ENCODE measurements at regions not wholly inside any gene's neighbourhood (a gene's known extent, or its start where the extent isn't known, plus 50 kb on each side); places are given as distances from the start of the nearest gene placed in this dataset.

DNA sequence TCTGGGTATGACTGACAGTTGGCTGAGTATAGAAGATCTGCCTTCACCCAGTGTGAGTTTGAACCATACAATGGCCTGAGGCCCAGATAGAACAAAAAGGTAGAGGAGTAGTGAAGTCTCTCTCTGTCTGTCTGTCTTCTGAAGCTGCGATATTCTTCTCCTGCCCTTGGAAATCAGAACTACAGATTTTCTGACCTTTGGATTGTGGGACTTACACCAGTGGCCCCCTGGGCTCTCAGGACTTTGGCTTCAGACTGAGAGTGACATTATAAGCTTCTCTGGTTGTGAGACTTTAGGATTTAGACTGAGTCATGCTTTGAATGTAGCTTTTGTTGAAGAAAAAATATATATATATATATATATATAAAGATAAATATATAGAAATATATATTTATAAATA, 1235.0 kb upstream of the ADGRL4 start:
- DNase-seq (ENCODE audit: low spot score): no peak
- ChIA-PET POLR2A (ENCODE audit: low non-redundant PET) (interaction anchor here (0.6 kb wide), 1 partner anchor 1213 kb away, joined by 3 read pairs; no protein-coding TSS in a partner anchor), CTCF (no interaction called here)
- Histone ChIP-seq H3K27ac (ENCODE audit: low read depth, low read length, poor library complexity, severe bottlenecking) (no peak overlapping the region), H3K4me1 (ENCODE audit: insufficient read depth, low read length, poor library complexity, severe bottlenecking) (no peaks in the 10 kb centered on the region), H3K9me3 (ENCODE audit: low read depth, low read length, poor library complexity, severe bottlenecking) (no peaks in the 10 kb centered on the region), H3K4me3 (ENCODE audit: low read depth, low read length, poor library complexity, severe bottlenecking) (no peak overlapping the region), H3K27me3 (replicated peaks; ENCODE audit: insufficient read depth, low read depth, low read length, poor library complexity) (no peaks in the 10 kb centered on the region), H3K36me3 (ENCODE audit: insufficient read depth, low read length, poor library complexity, severe bottlenecking) (no peaks in the 10 kb centered on the region)
- intact Hi-C loops (cut with micrococcal nuclease; ENCODE audit: unreplicated experiment): no loop called here
- TF ChIP-seq EZH2 (IDR thresholded peaks at IDR 0.05; ENCODE audit: borderline replicate concordance, low read depth, low read length, poor library complexity, severe bottlenecking): no peak
- TF ChIP-seq, protein P1, sequence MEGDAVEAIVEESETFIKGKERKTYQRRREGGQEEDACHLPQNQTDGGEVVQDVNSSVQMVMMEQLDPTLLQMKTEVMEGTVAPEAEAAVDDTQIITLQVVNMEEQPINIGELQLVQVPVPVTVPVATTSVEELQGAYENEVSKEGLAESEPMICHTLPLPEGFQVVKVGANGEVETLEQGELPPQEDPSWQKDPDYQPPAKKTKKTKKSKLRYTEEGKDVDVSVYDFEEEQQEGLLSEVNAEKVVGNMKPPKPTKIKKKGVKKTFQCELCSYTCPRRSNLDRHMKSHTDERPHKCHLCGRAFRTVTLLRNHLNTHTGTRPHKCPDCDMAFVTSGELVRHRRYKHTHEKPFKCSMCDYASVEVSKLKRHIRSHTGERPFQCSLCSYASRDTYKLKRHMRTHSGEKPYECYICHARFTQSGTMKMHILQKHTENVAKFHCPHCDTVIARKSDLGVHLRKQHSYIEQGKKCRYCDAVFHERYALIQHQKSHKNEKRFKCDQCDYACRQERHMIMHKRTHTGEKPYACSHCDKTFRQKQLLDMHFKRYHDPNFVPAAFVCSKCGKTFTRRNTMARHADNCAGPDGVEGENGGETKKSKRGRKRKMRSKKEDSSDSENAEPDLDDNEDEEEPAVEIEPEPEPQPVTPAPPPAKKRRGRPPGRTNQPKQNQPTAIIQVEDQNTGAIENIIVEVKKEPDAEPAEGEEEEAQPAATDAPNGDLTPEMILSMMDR (conservative IDR thresholded peaks at IDR 0.05; ENCODE audit: low read depth, low read length): no peak
- BruUV-seq (replicated peaks): no TSS peak

DNA sequence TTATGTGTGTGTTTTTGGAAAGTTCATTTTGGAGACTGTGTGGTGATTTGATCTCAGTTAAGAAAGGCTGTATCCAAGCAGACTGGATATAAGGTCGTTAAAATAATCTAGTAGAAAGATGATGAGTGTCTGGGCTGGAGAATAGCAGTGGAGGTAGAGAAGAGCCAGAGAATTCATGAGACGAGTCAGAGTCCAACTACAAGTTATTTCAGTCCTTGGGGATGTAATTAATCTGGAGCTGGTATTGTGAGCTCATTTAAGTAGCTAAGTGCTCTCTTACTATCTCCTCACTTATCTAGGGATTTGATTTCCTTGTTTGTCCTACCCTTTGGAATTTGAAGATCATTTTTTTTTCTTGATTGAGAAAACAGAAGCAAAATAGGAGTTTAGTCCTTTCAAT, 1219.0 kb upstream of the ADGRL4 start:
- H3K27ac ChIP-seq (ENCODE audit: low read depth, low read length, poor library complexity, severe bottlenecking): no peak overlapping the region
- H3K27me3 ChIP-seq (replicated peaks; ENCODE audit: insufficient read depth, low read depth, low read length, poor library complexity): no peaks in the 10 kb centered on the region
- no peaks in the 10 kb centered on the region for H3K4me1 ChIP-seq (ENCODE audit: insufficient read depth, low read length, poor library complexity, severe bottlenecking)
- intact Hi-C loops (cut with micrococcal nuclease; ENCODE audit: unreplicated experiment): no loop called here
- CTCF ChIA-PET: interaction anchor here (0.6 kb wide), 1 partner anchor 251 kb away, joined by 3 read pairs; no protein-coding TSS in a partner anchor
- H3K4me3 ChIP-seq (ENCODE audit: low read depth, low read length, poor library complexity, severe bottlenecking): no peak overlapping the region
- BruUV-seq (replicated peaks): no TSS peak
- TF ChIP-seq, protein P1 (conservative IDR thresholded peaks at IDR 0.05; ENCODE audit: low read depth, low read length): no peak
- no peak for TF ChIP-seq EZH2 (IDR thresholded peaks at IDR 0.05; ENCODE audit: borderline replicate concordance, low read depth, low read length, poor library complexity, severe bottlenecking)
- no peaks in the 10 kb centered on the region for H3K9me3 ChIP-seq (ENCODE audit: low read depth, low read length, poor library complexity, severe bottlenecking)
- no peak for DNase-seq (ENCODE audit: low spot score)
- H3K36me3 ChIP-seq (ENCODE audit: insufficient read depth, low read length, poor library complexity, severe bottlenecking): no peaks in the 10 kb centered on the region
- POLR2A ChIA-PET (ENCODE audit: low non-redundant PET): no interaction called here

DNA sequence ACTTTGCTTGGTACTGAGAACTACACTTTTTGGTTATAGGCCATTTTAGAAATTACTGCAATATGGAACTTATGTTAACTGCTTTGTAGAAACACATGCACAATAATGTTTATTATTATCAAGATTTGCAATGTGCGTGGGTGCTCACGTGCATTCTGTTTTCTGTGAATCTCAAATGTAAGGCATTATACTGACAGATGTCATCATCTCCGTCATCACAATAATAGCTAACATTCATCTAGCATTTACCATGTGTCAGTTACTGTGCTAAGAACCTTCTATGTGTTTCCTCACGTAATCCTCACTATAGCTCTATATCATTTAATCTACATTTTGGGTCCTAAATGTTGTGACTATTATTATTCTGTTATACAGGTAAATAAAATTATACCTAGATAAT, 1214.8 kb upstream of the ADGRL4 start:
- DNase-seq (ENCODE audit: low spot score): no peak
- CTCF ChIA-PET: no interaction called here
- TF ChIP-seq, protein P1 (conservative IDR thresholded peaks at IDR 0.05; ENCODE audit: low read depth, low read length): no peak
- TF ChIP-seq EZH2 (IDR thresholded peaks at IDR 0.05; ENCODE audit: borderline replicate concordance, low read depth, low read length, poor library complexity, severe bottlenecking): no peak

More for the DNA sequence above, 1214.8 kb upstream of the ADGRL4 start:
- H3K4me3 ChIP-seq (ENCODE audit: low read depth, low read length, poor library complexity, severe bottlenecking): no peak overlapping the region
- H3K27ac ChIP-seq (ENCODE audit: low read depth, low read length, poor library complexity, severe bottlenecking): no peak overlapping the region
- H3K27me3 ChIP-seq (replicated peaks; ENCODE audit: insufficient read depth, low read depth, low read length, poor library complexity): no peaks in the 10 kb centered on the region
- H3K9me3 ChIP-seq (ENCODE audit: low read depth, low read length, poor library complexity, severe bottlenecking): no peaks in the 10 kb centered on the region
- H3K4me1 ChIP-seq (ENCODE audit: insufficient read depth, low read length, poor library complexity, severe bottlenecking): no peaks in the 10 kb centered on the region
- BruUV-seq (replicated peaks): no TSS peak
- intact Hi-C loops (cut with micrococcal nuclease; ENCODE audit: unreplicated experiment): no loop called here
- H3K36me3 ChIP-seq (ENCODE audit: insufficient read depth, low read length, poor library complexity, severe bottlenecking): no peaks in the 10 kb centered on the region
- POLR2A ChIA-PET (ENCODE audit: low non-redundant PET): no interaction called here

Data from A673 (cell line).